ENCODE measurements at regions not wholly inside any gene's neighbourhood (a gene's known extent, or its start where the extent isn't known, plus 50 kb on each side); places are given as distances from the start of the nearest gene placed in this dataset.

DNA sequence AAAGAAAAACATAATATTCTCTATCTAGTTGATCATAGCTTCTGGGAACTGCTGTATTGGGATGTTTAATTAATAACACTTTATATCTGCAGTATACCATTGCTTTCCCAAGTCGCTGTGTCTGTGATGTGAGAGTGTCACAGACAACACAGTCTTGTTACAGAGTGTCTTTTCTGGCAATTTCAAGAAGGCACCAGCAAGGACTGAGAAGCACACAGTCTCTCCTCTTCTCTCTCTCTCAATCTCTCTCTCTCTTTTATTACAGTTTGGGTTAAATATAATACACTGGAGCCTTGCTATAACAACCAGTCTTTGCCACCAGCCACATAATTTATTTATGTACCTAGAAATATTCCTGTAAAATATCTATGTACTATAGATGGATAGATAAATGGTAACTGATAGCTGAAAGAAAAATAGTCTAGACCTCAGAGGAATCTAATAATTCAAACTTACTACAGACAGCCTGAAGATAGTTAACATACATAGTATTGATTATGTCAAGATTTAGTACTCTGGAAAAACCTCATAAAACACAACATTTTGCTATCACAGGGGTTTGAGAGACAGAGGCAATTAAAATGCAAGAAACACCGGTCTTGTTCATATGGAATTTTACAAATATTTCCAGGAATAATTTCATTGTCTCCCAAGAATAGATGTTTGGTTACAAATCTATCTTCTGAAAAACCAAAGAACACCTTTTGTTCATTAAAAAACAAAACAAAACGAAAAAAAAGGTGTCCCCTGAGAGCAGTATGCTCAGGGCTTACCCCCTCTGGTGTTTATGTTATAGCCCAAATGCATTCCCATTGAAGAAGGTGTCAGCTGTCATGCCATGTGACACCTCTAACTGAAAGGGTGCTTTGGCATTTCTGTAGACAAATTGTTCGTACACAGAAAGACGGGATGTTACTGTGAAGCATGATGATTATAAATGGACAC lies 507.8 kb downstream of the TBC1D4 start:
- Mint-ChIP-seq H3K27me3 (ENCODE audit: low read depth) (peaks cover 38% of the 10 kb centered on the region), H3K9me3 (no peaks in the 10 kb centered on the region), H3K4me3 (no peak overlapping the region), H3K4me1 (no peaks in the 10 kb centered on the region), H3K36me3 (no peaks in the 10 kb centered on the region), H3K27ac (no peak overlapping the region)
- DNase-seq (ENCODE audit: low spot score in 2 of 2, unreplicated experiment in 2 of 2), result no peak
- TF ChIP-seq, protein P1, sequence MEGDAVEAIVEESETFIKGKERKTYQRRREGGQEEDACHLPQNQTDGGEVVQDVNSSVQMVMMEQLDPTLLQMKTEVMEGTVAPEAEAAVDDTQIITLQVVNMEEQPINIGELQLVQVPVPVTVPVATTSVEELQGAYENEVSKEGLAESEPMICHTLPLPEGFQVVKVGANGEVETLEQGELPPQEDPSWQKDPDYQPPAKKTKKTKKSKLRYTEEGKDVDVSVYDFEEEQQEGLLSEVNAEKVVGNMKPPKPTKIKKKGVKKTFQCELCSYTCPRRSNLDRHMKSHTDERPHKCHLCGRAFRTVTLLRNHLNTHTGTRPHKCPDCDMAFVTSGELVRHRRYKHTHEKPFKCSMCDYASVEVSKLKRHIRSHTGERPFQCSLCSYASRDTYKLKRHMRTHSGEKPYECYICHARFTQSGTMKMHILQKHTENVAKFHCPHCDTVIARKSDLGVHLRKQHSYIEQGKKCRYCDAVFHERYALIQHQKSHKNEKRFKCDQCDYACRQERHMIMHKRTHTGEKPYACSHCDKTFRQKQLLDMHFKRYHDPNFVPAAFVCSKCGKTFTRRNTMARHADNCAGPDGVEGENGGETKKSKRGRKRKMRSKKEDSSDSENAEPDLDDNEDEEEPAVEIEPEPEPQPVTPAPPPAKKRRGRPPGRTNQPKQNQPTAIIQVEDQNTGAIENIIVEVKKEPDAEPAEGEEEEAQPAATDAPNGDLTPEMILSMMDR (IDR thresholded peaks at IDR 0.05; ENCODE audit: unreplicated experiment), result no peak

DNA sequence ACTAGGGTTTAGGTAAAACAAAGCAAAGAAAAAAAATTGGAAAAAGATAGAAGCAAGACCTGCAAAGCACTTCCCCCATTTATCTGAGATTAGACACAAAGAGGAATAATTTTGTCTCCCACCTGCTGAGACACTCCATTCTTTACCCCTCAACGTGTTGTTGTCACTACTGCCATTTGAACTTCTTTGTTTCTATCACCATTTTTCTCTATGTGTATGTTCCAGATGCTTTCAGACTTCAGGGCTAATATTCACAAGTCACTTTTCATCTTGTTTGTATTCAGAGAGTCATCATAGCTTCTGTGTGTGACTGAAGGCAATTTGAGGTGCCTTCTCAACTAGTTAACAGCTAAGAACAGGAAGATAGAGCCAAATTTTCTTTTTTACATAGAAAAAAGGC lies 512.5 kb downstream of the TBC1D4 start:
- no peak overlapping the region for H3K27ac Mint-ChIP-seq
- H3K4me3 Mint-ChIP-seq, result no peak overlapping the region
- peaks cover 11% of the 10 kb centered on the region for H3K4me1 Mint-ChIP-seq
- peaks cover 37% of the 10 kb centered on the region for H3K27me3 Mint-ChIP-seq (ENCODE audit: low read depth)
- DNase-seq (ENCODE audit: low spot score in 2 of 2, unreplicated experiment in 2 of 2), result no peak
- H3K36me3 Mint-ChIP-seq, result no peaks in the 10 kb centered on the region
- no peaks in the 10 kb centered on the region for H3K9me3 Mint-ChIP-seq
- TF ChIP-seq, protein P1 (IDR thresholded peaks at IDR 0.05; ENCODE audit: unreplicated experiment), result no peak

DNA sequence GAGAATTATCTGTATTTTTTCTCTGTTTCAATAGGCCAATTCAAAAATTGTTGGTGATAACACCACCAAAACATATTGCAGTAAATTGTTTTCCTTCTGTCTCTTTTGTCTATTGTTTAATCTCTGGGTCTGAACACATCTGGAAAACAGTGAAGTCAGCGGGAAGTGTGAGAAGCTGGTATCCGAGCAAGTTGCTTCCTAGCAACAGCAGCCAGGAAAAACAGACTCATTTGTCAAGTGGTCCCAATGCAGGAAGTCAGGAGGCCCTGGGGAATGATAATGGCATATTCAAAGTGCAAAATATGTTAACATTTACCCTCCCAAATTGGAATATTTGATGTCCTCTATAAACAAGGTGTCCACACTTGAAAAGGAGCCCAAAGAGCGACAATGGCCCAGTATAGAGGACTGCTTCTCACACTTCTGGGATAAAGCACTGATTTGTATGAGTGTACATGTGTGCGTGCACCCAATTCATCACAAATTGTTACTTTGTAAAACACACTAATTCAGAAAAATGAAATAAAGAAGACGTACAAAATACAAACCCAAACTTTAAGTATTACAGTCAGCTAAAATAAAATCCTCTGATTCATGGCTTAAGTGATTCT lies 515.0 kb downstream of the TBC1D4 start:
- no peak for DNase-seq (ENCODE audit: low spot score in 2 of 2, unreplicated experiment in 2 of 2)
- peaks cover 33% of the 10 kb centered on the region for H3K27me3 Mint-ChIP-seq (ENCODE audit: low read depth)
- H3K4me3 Mint-ChIP-seq, result no peak overlapping the region

DNA sequence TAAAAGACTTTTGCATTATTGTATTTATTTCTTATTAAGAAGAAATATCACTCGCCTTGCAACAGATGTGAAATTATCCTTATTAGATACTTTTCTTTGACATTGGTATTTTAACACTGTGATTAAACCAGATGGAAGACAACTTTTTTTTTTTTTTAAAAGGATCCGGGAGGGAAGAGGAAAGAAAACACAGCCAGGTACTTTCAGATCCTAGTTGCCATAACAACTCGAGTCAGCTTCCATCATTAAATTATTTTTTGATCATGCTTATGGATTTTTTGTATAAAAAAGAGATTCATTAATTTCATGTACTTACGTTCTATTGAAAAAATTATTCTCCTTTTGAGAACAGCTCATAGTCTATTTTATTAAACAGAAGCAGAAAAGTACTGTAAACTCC lies 515.7 kb downstream of the TBC1D4 start:
- no peak for DNase-seq (ENCODE audit: low spot score in 2 of 2, unreplicated experiment in 2 of 2)
- TF ChIP-seq, protein P1 (IDR thresholded peaks at IDR 0.05; ENCODE audit: unreplicated experiment), result no peak
- Mint-ChIP-seq H3K27ac (no peak overlapping the region), H3K4me1 (peaks cover 11% of the 10 kb centered on the region), H3K9me3 (peaks cover 20% of the 10 kb centered on the region), H3K27me3 (ENCODE audit: low read depth) (peaks cover 30% of the 10 kb centered on the region), H3K36me3 (no peaks in the 10 kb centered on the region), H3K4me3 (no peak overlapping the region)

More for the DNA sequence above, 515.0 kb downstream of the TBC1D4 start:
- Mint-ChIP-seq H3K4me1 (peaks cover 11% of the 10 kb centered on the region), H3K9me3 (peaks cover 14% of the 10 kb centered on the region), H3K27ac (no peak overlapping the region), H3K36me3 (no peaks in the 10 kb centered on the region)
- TF ChIP-seq, protein P1 (IDR thresholded peaks at IDR 0.05; ENCODE audit: unreplicated experiment), result no peak

DNA sequence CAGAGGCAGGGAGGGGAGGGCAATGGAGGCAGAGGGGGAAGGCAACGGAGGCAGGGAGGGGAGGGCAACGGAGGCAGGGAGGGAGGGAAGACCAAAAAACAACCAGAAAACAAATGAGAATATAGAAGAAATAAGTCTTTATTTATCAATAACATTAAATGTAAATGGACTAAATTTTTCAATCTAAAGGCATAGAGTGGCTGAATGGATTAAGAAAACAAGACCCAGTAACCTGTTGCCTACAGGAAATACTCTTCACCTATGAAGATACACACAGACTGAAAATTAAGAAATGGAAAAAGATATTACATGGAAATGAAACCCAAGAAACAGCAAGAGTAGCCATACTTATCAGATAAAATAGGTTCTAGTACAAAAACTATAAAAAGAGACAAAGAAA lies 536.3 kb downstream of the TBC1D4 start:
- H3K36me3 Mint-ChIP-seq, result peaks cover 2% of the 10 kb centered on the region
- TF ChIP-seq, protein P1 (IDR thresholded peaks at IDR 0.05; ENCODE audit: unreplicated experiment), result no peak
- H3K27ac Mint-ChIP-seq, result no peak overlapping the region
- no peak overlapping the region for H3K4me3 Mint-ChIP-seq
- H3K4me1 Mint-ChIP-seq, result no peaks in the 10 kb centered on the region
- H3K9me3 Mint-ChIP-seq, result peaks cover 54% of the 10 kb centered on the region
- DNase-seq (ENCODE audit: low spot score in 2 of 2, unreplicated experiment in 2 of 2), result no peak
- H3K27me3 Mint-ChIP-seq (ENCODE audit: low read depth), result no peaks in the 10 kb centered on the region
